Trophoblast cell (in vitro differentiated cells and primary cell): ENCODE measurements at regions not wholly inside any gene's neighbourhood (a gene's known extent, or its start where the extent isn't known, plus 50 kb on each side); places are given as distances from the start of the nearest gene placed in this dataset.

ENCODE experiments used
- DNase-seq, 2 donors: peaks; one replicate each; pipeline ENCODE4 v3.0.0-alpha.2; 2016
- H2AFZ ChIP-seq: 2 replicates; pipeline ENCODE4 v1.6.1; 2013; ENCODE audit warnings: low read length, moderate library complexity, mild to moderate bottlenecking; ENCODE audit not compliant: insufficient read depth, poor library complexity
- H2AK5ac ChIP-seq: 2 replicates; pipeline ENCODE4 v1.6.1; 2013; ENCODE audit warnings: mild to moderate bottlenecking, low read length
- H2BK120ac ChIP-seq: 2 replicates; pipeline ENCODE4 v1.6.1; 2013; ENCODE audit warnings: low read length, mild to moderate bottlenecking, moderate library complexity; ENCODE audit not compliant: insufficient read depth, poor library complexity
- H2BK12ac ChIP-seq: 2 replicates; pipeline ENCODE4 v1.6.1; 2013; ENCODE audit warnings: mild to moderate bottlenecking, low read length, moderate library complexity
- H2BK5ac ChIP-seq: 2 replicates; pipeline ENCODE4 v1.6.1; 2013; ENCODE audit warnings: low read length, low read depth, moderate library complexity, mild to moderate bottlenecking; ENCODE audit not compliant: poor library complexity
- H3K14ac ChIP-seq: 2 replicates; pipeline ENCODE4 v1.6.1; 2013; ENCODE audit warnings: mild to moderate bottlenecking, low read length
- H3K18ac ChIP-seq: 2 replicates; pipeline ENCODE4 v1.6.1; 2013; ENCODE audit warnings: mild to moderate bottlenecking, low read length
- H3K23ac ChIP-seq: 2 replicates; pipeline ENCODE4 v1.6.1; 2013; ENCODE audit warnings: low read length
- H3K27ac ChIP-seq: 2 replicates; pipeline ENCODE4 v1.5.1; 2013; ENCODE audit warnings: low read depth, mild to moderate bottlenecking, inconsistent platforms, low read length, moderate library complexity
- H3K27me3 ChIP-seq: 2 replicates; pipeline ENCODE4 v1.6.1; 2013; ENCODE audit warnings: inconsistent platforms, mild to moderate bottlenecking, low read length, moderate library complexity; ENCODE audit not compliant: insufficient read depth
- H3K36me3 ChIP-seq, 2 experiments: 1 replicate in 1 of 2; 2 replicates in 1 of 2; pipeline ENCODE4 v1.6.1; 2013; ENCODE audit warnings: low read length in 2 of 2, mild to moderate bottlenecking in 2 of 2, moderate library complexity in 1 of 2; ENCODE audit not compliant: insufficient read depth in 2 of 2, control insufficient read depth in 1 of 2
- H3K4ac ChIP-seq: 2 replicates; pipeline ENCODE4 v1.6.1; 2013; ENCODE audit warnings: low read depth, mild to moderate bottlenecking, low read length, moderate library complexity
- H3K4me1 ChIP-seq, 2 experiments: 1 replicate in 1 of 2; 2 replicates in 1 of 2; pipeline ENCODE4 v1.6.1; 2013; ENCODE audit warnings: low read length in 2 of 2, mild to moderate bottlenecking in 2 of 2, moderate library complexity in 1 of 2; ENCODE audit not compliant: insufficient read depth in 2 of 2, control insufficient read depth in 1 of 2
- H3K4me2 ChIP-seq: 2 replicates; pipeline ENCODE4 v1.6.1; 2013; ENCODE audit warnings: inconsistent platforms, mild to moderate bottlenecking, low read length, moderate library complexity
- H3K4me3 ChIP-seq: 2 replicates; pipeline ENCODE4 v1.5.1; 2013; ENCODE audit warnings: mild to moderate bottlenecking, low read depth, low read length, inconsistent platforms
- H3K79me1 ChIP-seq: one replicate; pipeline ENCODE4 v1.6.1; 2013; ENCODE audit warnings: low read length
- H3K79me2 ChIP-seq: 2 replicates; pipeline ENCODE4 v1.6.1; 2013; ENCODE audit warnings: low read length, mild to moderate bottlenecking; ENCODE audit not compliant: control insufficient read depth, insufficient read depth, poor library complexity
- H3K9ac ChIP-seq: 2 replicates; pipeline ENCODE4 v1.6.1; 2013; ENCODE audit warnings: mild to moderate bottlenecking, low read length
- H3K9me3 ChIP-seq: 2 replicates; pipeline ENCODE4 v1.6.1; 2013; ENCODE audit warnings: low read depth, mild to moderate bottlenecking, control low read depth, inconsistent platforms, low read length; ENCODE audit not compliant: insufficient read depth
- H4K12ac ChIP-seq: 2 replicates; pipeline ENCODE4 v1.6.1; 2013; ENCODE audit warnings: low read depth, mild to moderate bottlenecking, low read length, moderate library complexity
- H4K8ac ChIP-seq: 2 replicates; pipeline ENCODE4 v1.6.1; 2013; ENCODE audit warnings: low read depth, mild to moderate bottlenecking, low read length, moderate library complexity
- H4K91ac ChIP-seq: one replicate; pipeline ENCODE4 v1.6.1; 2013; ENCODE audit warnings: low read depth, mild to moderate bottlenecking, low read length, moderate library complexity
- WGBS: extraction: QIAGEN DNeasy Blood & Tissue Kit; methylation state at CpG from one replicate; pipeline ENCODE4 v1.1.7; 2013; ENCODE audit warnings: missing lambda C conversion rate; ENCODE audit not compliant: insufficient read length, insufficient coverage; ENCODE audit errors: extremely low coverage; 5-methylcytosine and 5-hydroxymethylcytosine counted together

- Histone ChIP-seq H4K12ac (no peak overlapping the region), H4K91ac (no peak overlapping the region), H2AFZ (no peak overlapping the region), H3K4me1 (no peaks in the 10 kb centered on the region), H2BK5ac (no peak overlapping the region), H3K79me1 (no peaks in the 10 kb centered on the region), H3K23ac (no peak overlapping the region), H3K4ac (no peak overlapping the region), H2BK12ac (no peak overlapping the region), H3K9me3 (no peaks in the 10 kb centered on the region), H3K27me3 (no peaks in the 10 kb centered on the region), H3K9ac (no peak overlapping the region), H2BK120ac (no peak overlapping the region), H3K36me3 (no peaks in the 10 kb centered on the region), H3K14ac (no peak overlapping the region), H3K79me2 (no peaks in the 10 kb centered on the region), H3K4me3 (no peak overlapping the region), H3K27ac (no peak overlapping the region), H3K4me2 (no peak overlapping the region), H2AK5ac (no peak overlapping the region), H3K18ac (no peak overlapping the region), H4K8ac (no peak overlapping the region)
- DNase-seq = no peak
- no CpG with 5 or more reads among the region's 4 CpGs for WGBS
These were observed 104.1 kb downstream of the SLC25A46 start for GRCh38 chr5:110842948-110843347.

DNA sequence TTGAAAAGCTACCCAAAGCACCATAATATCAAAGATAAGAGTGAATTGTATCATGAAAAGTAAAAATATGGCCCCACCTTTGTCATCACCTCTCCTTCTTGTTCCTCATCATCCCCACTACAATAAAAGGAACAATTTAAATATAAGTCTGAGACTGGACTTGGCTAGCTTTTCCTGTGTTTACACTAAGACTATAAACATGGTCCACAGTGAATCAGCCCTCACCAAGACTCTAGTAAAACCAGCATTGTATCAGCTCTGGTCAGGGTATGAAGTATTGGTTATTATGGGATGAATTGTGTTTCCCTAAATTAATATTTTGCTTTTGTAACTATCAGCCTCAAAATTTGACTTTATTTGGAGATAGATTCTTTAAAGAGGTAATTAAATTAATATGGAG, 105.4 kb downstream of the SLC25A46 start:
- Histone ChIP-seq H4K12ac (no peak overlapping the region), H3K36me3 (no peaks in the 10 kb centered on the region), H2AFZ (no peak overlapping the region), H3K79me2 (no peaks in the 10 kb centered on the region), H3K27me3 (no peaks in the 10 kb centered on the region), H3K18ac (no peak overlapping the region), H2AK5ac (no peak overlapping the region), H3K27ac (no peak overlapping the region), H2BK120ac (no peak overlapping the region), H3K23ac (no peak overlapping the region), H3K4ac (no peak overlapping the region), H3K4me2 (no peak overlapping the region), H3K4me3 (no peak overlapping the region), H3K14ac (no peak overlapping the region), H2BK5ac (no peak overlapping the region), H3K9me3 (no peaks in the 10 kb centered on the region), H3K79me1 (no peaks in the 10 kb centered on the region), H2BK12ac (no peak overlapping the region), H4K8ac (no peak overlapping the region), H3K9ac (no peak overlapping the region), H4K91ac (no peak overlapping the region), H3K4me1 (no peaks in the 10 kb centered on the region)
- no peak for DNase-seq

- Histone ChIP-seq H3K79me2 (no peaks in the 10 kb centered on the region), H3K27ac (no peak overlapping the region), H3K23ac (no peak overlapping the region), H2BK5ac (no peak overlapping the region), H3K79me1 (no peaks in the 10 kb centered on the region), H3K14ac (no peak overlapping the region), H2BK12ac (no peak overlapping the region), H3K36me3 (no peaks in the 10 kb centered on the region), H3K4me3 (no peak overlapping the region), H2BK120ac (no peak overlapping the region), H2AFZ (no peak overlapping the region), H3K4ac (no peak overlapping the region), H3K9ac (no peak overlapping the region), H3K9me3 (no peaks in the 10 kb centered on the region), H3K4me1 (no peaks in the 10 kb centered on the region), H3K4me2 (no peak overlapping the region), H4K8ac (no peak overlapping the region), H2AK5ac (no peak overlapping the region), H3K27me3 (no peaks in the 10 kb centered on the region), H4K91ac (no peak overlapping the region), H4K12ac (no peak overlapping the region), H3K18ac (no peak overlapping the region)
- no CpG with 5 or more reads among the region's 4 CpGs for WGBS
- DNase-seq = peak in 1 of 2 donors; percentile 22
These were observed 107.7 kb downstream of the SLC25A46 start for GRCh38 chr5:110846398-110847001.

DNA sequence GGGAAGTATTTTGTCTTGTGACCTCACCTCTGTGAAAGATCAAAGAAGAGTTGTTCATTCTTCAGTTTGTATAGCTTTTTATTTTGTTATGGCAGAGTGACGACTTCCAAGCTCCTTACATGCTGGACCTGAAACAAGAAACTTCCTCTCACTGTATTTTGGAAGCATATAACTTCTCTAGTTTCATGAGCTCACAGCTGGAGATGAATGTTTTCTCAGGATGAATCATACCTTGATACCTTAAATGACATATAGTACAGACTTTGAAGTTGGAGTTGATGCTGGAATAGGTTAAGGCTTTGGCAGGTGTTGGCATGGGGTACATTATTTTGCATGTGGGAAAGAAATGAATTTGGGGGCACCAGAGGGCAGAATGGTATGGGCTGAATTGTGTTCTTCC, 112.5 kb downstream of the SLC25A46 start:
- no peaks in the 10 kb centered on the region for H3K36me3 ChIP-seq
- H3K9ac ChIP-seq = no peak overlapping the region
- H3K4ac ChIP-seq = no peak overlapping the region
- no peak overlapping the region for H3K23ac ChIP-seq
- no peaks in the 10 kb centered on the region for H3K9me3 ChIP-seq
- no peak overlapping the region for H3K4me2 ChIP-seq
- no peaks in the 10 kb centered on the region for H3K27me3 ChIP-seq
- H4K8ac ChIP-seq = no peak overlapping the region
- H3K4me3 ChIP-seq = no peak overlapping the region
- peaks cover 0 to 3% of the 10 kb centered on the region in 2 experiments for H3K4me1 ChIP-seq
- no peak for DNase-seq
- H3K79me1 ChIP-seq = no peaks in the 10 kb centered on the region
- no peak overlapping the region for H3K18ac ChIP-seq
- no peaks in the 10 kb centered on the region for H3K79me2 ChIP-seq
- no peak overlapping the region for H3K14ac ChIP-seq
- H2AFZ ChIP-seq = no peak overlapping the region
- WGBS = no CpG with 5 or more reads among the region's 1 CpG
- H2BK12ac ChIP-seq = no peak overlapping the region
- no peak overlapping the region for H2AK5ac ChIP-seq
- H2BK120ac ChIP-seq = no peak overlapping the region
- no peak overlapping the region for H4K91ac ChIP-seq
- H4K12ac ChIP-seq = no peak overlapping the region
- no peak overlapping the region for H2BK5ac ChIP-seq
- no peak overlapping the region for H3K27ac ChIP-seq
